Upper lobe of left lung (tissue), 4 donors: ENCODE measurements at regions not wholly inside any gene's neighbourhood (a gene's known extent, or its start where the extent isn't known, plus 50 kb on each side); places are given as distances from the start of the nearest gene placed in this dataset.

Experiments
- POLR2A ChIP-seq, 4 donors: fragments of 450-650 bp; IDR thresholded peaks; one replicate each; pipeline ENCODE4 v1.5.1; 2016 to 2017; ENCODE audit warnings: antibody characterized with exemption in 4 of 4, mild to moderate bottlenecking in 2 of 4
- POLR2AphosphoS5 ChIP-seq, 2 donors: sonication (generic); formaldehyde crosslinking; IDR thresholded peaks; one replicate each; pipeline ENCODE4 v1.5.1; 2017; ENCODE audit warnings: antibody characterized with exemption in 2 of 2
- TF ChIP-seq, protein P1 (sequence below), 6 experiments: fragments of 450-650 bp in 4 of 6; fragments of 200-600 bp in 2 of 6; sonication (generic) in 2 of 6; IDR thresholded peaks; one replicate each; pipeline ENCODE4 v1.5.1; 2016 to 2019; ENCODE audit warnings: antibody characterized with exemption in 6 of 6

DNA sequence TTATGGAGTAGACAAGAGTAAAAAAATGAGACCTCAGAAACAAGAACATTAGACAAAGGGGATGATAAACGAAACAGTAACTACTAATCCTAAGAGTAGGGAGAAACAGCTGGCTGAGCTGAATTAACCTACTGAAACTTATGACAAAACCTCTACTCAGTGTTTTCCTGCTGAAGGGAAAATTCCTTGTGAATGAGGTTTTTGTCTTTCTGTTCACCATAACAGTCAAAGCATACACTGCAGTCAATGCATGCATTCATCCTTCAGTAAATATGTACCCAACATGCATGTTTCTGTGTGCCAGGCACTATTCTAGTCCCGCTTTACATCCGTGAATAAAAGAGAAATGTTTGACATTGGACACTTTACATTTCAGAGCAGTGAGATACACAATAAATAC, 805.6 kb upstream of the KLHL29 start:
- TF ChIP-seq POLR2AphosphoS5 (IDR thresholded peaks at IDR 0.05), result no peak
- no peak for TF ChIP-seq POLR2A (IDR thresholded peaks at IDR 0.05)
- TF ChIP-seq, protein P1, sequence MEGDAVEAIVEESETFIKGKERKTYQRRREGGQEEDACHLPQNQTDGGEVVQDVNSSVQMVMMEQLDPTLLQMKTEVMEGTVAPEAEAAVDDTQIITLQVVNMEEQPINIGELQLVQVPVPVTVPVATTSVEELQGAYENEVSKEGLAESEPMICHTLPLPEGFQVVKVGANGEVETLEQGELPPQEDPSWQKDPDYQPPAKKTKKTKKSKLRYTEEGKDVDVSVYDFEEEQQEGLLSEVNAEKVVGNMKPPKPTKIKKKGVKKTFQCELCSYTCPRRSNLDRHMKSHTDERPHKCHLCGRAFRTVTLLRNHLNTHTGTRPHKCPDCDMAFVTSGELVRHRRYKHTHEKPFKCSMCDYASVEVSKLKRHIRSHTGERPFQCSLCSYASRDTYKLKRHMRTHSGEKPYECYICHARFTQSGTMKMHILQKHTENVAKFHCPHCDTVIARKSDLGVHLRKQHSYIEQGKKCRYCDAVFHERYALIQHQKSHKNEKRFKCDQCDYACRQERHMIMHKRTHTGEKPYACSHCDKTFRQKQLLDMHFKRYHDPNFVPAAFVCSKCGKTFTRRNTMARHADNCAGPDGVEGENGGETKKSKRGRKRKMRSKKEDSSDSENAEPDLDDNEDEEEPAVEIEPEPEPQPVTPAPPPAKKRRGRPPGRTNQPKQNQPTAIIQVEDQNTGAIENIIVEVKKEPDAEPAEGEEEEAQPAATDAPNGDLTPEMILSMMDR (IDR thresholded peaks at IDR 0.05), result no peak
